ENCODE measurements at regions not wholly inside any gene's neighbourhood (a gene's known extent, or its start where the extent isn't known, plus 50 kb on each side); places are given as distances from the start of the nearest gene placed in this dataset.

- TF ChIP-seq, protein P1, sequence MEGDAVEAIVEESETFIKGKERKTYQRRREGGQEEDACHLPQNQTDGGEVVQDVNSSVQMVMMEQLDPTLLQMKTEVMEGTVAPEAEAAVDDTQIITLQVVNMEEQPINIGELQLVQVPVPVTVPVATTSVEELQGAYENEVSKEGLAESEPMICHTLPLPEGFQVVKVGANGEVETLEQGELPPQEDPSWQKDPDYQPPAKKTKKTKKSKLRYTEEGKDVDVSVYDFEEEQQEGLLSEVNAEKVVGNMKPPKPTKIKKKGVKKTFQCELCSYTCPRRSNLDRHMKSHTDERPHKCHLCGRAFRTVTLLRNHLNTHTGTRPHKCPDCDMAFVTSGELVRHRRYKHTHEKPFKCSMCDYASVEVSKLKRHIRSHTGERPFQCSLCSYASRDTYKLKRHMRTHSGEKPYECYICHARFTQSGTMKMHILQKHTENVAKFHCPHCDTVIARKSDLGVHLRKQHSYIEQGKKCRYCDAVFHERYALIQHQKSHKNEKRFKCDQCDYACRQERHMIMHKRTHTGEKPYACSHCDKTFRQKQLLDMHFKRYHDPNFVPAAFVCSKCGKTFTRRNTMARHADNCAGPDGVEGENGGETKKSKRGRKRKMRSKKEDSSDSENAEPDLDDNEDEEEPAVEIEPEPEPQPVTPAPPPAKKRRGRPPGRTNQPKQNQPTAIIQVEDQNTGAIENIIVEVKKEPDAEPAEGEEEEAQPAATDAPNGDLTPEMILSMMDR (IDR thresholded peaks at IDR 0.05): no peak
- no peak for TF ChIP-seq POLR2A (IDR thresholded peaks at IDR 0.05)
Measured at GRCh38 chr2:20146401-20146800, 78.5 kb downstream of the SDC1 start.
